ENCODE measurements at regions not wholly inside any gene's neighbourhood (a gene's known extent, or its start where the extent isn't known, plus 50 kb on each side); places are given as distances from the start of the nearest gene placed in this dataset.

- TF ChIP-seq, protein P1, sequence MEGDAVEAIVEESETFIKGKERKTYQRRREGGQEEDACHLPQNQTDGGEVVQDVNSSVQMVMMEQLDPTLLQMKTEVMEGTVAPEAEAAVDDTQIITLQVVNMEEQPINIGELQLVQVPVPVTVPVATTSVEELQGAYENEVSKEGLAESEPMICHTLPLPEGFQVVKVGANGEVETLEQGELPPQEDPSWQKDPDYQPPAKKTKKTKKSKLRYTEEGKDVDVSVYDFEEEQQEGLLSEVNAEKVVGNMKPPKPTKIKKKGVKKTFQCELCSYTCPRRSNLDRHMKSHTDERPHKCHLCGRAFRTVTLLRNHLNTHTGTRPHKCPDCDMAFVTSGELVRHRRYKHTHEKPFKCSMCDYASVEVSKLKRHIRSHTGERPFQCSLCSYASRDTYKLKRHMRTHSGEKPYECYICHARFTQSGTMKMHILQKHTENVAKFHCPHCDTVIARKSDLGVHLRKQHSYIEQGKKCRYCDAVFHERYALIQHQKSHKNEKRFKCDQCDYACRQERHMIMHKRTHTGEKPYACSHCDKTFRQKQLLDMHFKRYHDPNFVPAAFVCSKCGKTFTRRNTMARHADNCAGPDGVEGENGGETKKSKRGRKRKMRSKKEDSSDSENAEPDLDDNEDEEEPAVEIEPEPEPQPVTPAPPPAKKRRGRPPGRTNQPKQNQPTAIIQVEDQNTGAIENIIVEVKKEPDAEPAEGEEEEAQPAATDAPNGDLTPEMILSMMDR (IDR thresholded peaks at IDR 0.05; ENCODE audit: borderline replicate concordance, insufficient read depth, low read depth, low read length): no peak
- H3K4me3 ChIP-seq (ENCODE audit: low read depth, low read length): no peak overlapping the region
Measured at GRCh38 chr3:94349310-94349878, 286.5 kb downstream of the NSUN3 start.

- no peak overlapping the region for H3K4me3 ChIP-seq (ENCODE audit: low read depth, low read length)
- TF ChIP-seq, protein P1 (IDR thresholded peaks at IDR 0.05; ENCODE audit: borderline replicate concordance, insufficient read depth, low read depth, low read length): no peak
Measured at GRCh38 chr3:94356581-94356980, 293.7 kb downstream of the NSUN3 start.

- TF ChIP-seq, protein P1 (IDR thresholded peaks at IDR 0.05; ENCODE audit: borderline replicate concordance, insufficient read depth, low read depth, low read length): no peak
- no peak overlapping the region for H3K4me3 ChIP-seq (ENCODE audit: low read depth, low read length)
Measured at GRCh38 chr3:94359996-94360395, 297.1 kb downstream of the NSUN3 start.

- TF ChIP-seq, protein P1 (IDR thresholded peaks at IDR 0.05; ENCODE audit: borderline replicate concordance, insufficient read depth, low read depth, low read length): no peak
- no peak overlapping the region for H3K4me3 ChIP-seq (ENCODE audit: low read depth, low read length)
Measured at GRCh38 chr3:94360987-94361386, 298.1 kb downstream of the NSUN3 start.

DNA sequence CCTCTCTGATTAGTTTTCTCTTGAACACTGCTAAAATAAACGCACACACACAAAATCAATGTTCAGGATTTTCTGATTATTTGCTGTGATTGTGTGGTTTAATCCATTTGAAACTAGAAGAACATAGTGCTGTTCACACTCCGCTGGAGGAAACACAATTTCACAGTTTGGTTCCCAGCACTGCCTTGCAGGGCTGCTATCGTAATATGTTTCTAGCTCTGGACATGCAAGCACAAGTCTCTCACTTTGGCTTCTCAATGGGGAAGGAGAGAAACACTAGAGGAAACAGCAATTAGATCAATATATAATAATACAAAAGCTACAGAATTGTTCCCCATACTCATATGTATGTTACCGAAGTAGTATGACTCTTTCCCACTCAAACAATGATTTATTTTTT, 299.5 kb downstream of the NSUN3 start:
- TF ChIP-seq, protein P1 (IDR thresholded peaks at IDR 0.05; ENCODE audit: borderline replicate concordance, insufficient read depth, low read depth, low read length): no peak

DNA sequence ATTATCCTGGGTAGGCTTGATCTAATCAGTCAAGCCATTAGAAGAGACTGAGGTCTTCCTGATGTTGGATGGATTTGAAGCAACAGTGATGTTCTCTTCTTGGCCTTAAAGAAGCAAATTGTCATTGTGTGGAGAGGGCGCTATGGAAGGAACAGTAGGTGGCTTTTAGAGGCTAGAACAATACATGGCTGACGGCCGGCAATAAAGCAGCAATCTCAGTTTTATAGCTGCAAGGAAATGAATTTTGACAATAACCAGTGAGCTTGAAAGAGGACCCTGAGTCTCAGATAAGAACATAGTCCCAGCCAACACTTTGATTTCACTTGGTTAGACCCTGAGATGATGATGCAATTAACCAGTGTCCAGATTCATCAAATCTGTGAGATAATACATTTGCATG, 302.1 kb downstream of the NSUN3 start:
- TF ChIP-seq, protein P1 (IDR thresholded peaks at IDR 0.05; ENCODE audit: borderline replicate concordance, insufficient read depth, low read depth, low read length): no peak
- no peak overlapping the region for H3K4me3 ChIP-seq (ENCODE audit: low read depth, low read length)

More for the DNA sequence above, 299.5 kb downstream of the NSUN3 start:
- no peak overlapping the region for H3K4me3 ChIP-seq (ENCODE audit: low read depth, low read length)

DNA sequence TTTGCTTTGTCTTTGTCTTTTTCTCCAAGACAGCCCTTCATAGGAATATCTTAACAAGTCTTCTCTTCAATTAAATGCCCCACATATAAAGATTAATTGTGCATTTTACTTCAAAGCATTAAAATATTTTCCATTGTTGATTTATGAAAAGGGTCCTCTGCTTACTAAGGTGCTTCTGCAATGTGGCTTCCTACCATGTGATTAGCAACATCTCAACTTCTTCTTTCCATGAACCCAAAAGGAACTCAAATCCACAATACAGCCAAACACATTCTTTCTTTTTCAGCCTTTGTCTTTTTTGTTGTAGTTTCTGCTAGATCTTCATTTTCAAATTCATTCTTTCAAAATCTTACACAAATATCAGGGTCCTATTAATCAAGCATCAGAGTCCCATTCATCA, 309.2 kb downstream of the NSUN3 start:
- H3K4me3 ChIP-seq (ENCODE audit: low read depth, low read length): no peak overlapping the region
- TF ChIP-seq, protein P1 (IDR thresholded peaks at IDR 0.05; ENCODE audit: borderline replicate concordance, insufficient read depth, low read depth, low read length): no peak

All from GM12875 (cell line).